GM19043 (cell line): ENCODE measurements at regions not wholly inside any gene's neighbourhood (a gene's known extent, or its start where the extent isn't known, plus 50 kb on each side); places are given as distances from the start of the nearest gene placed in this dataset.

Source experiments
- ATAC-seq: cut with Tn5 transposase; IDR thresholded peaks from one replicate; pipeline ENCODE4 v1.9.1; 2021; ENCODE audit warnings: low read depth; ENCODE audit not compliant: unreplicated experiment

DNA sequence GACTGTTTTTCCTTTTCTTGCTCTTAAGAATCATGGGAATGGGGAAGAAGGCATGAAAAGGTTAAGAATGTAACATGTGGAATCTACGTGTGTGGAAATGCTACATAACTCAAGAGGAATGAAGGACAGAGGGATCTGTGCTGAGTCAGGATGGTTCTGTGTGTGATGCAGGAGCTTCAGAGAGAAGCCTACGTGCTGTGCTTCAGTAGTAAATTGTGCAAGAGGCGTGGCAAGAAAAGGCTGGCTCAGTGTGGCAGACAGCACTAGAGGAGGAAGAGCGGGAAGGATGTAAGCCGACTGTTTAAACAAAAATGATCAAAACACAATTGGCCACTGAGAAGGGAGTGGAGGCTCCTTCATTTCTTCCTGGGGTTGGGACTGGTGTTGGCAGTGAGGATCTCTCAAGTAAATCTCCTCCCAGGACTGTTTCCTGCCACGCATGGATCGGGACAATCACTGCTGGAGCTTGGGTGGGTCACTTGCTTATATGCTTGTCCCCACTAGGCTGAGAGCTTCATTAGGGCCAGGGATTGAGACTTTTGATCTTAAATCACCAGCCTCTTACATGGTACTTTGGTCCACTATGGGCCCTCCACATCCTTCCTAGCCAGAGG, 59.4 kb upstream of the BASP1 start:
- no peak for ATAC-seq

DNA sequence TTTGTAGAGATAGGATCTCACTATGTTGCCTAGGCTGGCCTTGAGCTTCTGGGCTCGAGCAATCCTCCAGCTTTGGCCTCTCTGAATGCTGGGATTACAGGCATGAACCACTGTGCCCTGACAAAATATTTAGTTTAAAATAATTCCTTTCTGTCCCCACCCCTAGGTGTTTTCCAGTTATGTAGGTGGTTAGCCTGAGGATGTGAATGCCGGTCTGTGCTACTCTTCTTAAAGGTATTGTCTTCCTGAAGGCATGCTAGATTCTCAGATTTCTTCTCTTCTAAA, 56.7 kb upstream of the BASP1 start:
- ATAC-seq = no peak

DNA sequence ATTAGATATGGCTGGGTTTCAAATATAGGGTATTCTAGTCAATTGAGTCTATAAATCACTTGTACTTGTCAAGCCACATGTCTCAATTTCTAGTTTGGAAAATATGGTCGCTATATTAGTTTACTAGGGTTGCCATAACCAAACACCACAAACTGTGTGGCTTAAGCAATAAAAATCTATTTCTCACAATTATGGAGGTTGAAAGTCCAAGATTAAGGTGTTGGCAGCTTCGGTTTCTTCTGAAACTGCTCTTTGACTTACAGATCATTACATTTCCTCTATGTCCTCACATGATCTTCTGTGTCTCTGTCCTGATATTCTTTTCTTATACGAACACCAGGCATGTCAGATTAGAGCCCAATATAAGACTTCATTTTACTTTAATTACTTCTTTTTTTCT, 55.8 kb upstream of the BASP1 start:
- ATAC-seq = no peak

DNA sequence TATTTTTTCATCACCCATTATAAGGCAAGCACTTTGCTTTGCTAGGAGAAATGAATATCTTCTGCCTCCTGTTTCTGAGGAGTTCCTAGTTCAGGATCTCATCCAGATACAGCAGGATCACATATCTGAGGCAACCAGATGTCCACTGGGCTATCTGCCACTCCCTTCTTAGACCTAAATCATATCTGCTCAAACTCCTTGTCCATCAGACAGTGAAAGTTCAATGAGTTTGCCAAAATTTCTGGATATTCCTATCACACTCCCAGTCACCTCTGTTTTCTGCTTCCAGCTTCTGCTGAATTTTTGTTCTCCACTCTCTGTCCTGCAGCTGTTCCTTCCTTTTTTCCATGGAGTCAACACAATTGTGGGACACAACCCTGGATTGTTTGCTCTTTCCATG, 54.2 kb upstream of the BASP1 start:
- no peak for ATAC-seq

DNA sequence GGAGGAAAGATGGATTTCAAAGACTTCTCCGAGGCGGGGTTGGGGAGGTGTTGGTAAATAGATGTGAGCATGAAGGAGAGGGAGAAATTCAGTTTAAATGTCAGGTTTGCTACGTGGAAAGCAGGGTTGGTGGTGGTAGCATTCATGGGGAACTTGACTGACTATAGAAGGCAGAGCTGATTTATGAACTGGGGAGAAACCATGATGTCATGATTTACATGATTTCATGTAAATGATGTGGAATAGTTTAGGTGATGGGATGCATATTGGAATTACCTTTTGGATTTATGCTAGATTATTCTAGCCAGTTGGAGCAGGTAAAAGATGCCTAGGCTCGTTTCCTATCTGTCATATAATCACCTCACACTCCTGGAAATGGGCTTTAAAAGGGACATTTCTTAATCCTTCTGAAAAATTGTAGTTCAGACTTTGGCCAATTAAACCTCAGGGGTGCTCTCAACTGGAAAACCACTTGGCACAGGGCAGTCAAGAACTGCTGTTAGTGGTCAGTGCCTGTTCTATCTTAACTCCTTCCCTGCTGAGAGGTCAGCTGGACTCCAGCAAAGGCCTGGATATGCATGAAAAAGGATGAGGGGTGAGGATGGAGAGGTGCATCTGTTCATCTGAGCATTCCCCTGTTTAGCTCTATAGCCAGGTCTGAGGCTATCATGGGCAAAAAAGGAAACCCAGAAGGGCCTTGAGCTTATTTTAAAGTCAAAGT, 50.1 kb upstream of the BASP1 start:
- no peak for ATAC-seq
